OCI-LY1 (cell line): ENCODE measurements at regions not wholly inside any gene's neighbourhood (a gene's known extent, or its start where the extent isn't known, plus 50 kb on each side); places are given as distances from the start of the nearest gene placed in this dataset.

ENCODE experiments used
- CTCF ChIP-seq: fragments of 200-600 bp; sonication (generic), shearing (Covaris generic); IDR thresholded peaks from 2 replicates; pipeline ENCODE4 v1.5.1; 2017; ENCODE audit warnings: mild to moderate bottlenecking, antibody characterized with exemption, low read length, moderate library complexity, mixed read lengths
- EZH2 ChIP-seq: fragments of 200-600 bp; sonication (generic), shearing (Covaris generic); IDR thresholded peaks from 2 replicates; pipeline ENCODE4 v1.8.0; 2017; ENCODE audit warnings: borderline replicate concordance, mixed run types, mild to moderate bottlenecking, antibody characterized with exemption, low read length, moderate library complexity, mixed read lengths

GRCh38 chr11:50170115-50170514, 137.4 kb downstream of the OR4C45 start:
- TF ChIP-seq CTCF, result no peak
- TF ChIP-seq EZH2, result no peak
